HEK293 (cell line): ENCODE measurements at regions not wholly inside any gene's neighbourhood (a gene's known extent, or its start where the extent isn't known, plus 50 kb on each side); places are given as distances from the start of the nearest gene placed in this dataset.

Source experiments
- CTCF ChIA-PET: fragments of 350-600 bp; formaldehyde crosslinking; extraction: SDS; loops from one replicate; lab custom pipeline; 2021; ENCODE audit warnings: antibody characterized with exemption; lab: Yijun Ruan, JAX
- POLR2A ChIA-PET: fragments of 300-600 bp; formaldehyde crosslinking; extraction: SDS; loops from one replicate; lab custom pipeline; 2020; ENCODE audit warnings: antibody characterized with exemption, inconsistent platforms; lab: Yijun Ruan, JAX
- H3K27ac ChIP-seq: fragments of 200-500 bp; sonication (Bioruptor generic); 2 replicates; pipeline ENCODE4 v1.5.1; 2014; ENCODE audit warnings: low read depth, low read length, control low read depth, inconsistent platforms; ENCODE audit errors: extremely low read depth
- H3K36me3 ChIP-seq, 2 experiments: fragments of 200-500 bp in 1 of 2; sonication (Bioruptor generic) in 1 of 2; 1 replicate in 1 of 2; 2 replicates in 1 of 2; pipeline ENCODE4 v1.5.1; 2014 to 2017; ENCODE audit warnings: inconsistent platforms in 2 of 2, low read length in 2 of 2; ENCODE audit not compliant: control insufficient read depth in 2 of 2, insufficient read depth in 1 of 2
- H3K4me1 ChIP-seq: fragments of 200-500 bp; sonication (Bioruptor generic); 2 replicates; pipeline ENCODE4 v1.5.1; 2014; ENCODE audit warnings: mild to moderate bottlenecking, low read length, inconsistent platforms; ENCODE audit not compliant: control insufficient read depth, insufficient read depth
- H3K4me3 ChIP-seq: 2 replicates; pipeline ENCODE4 v1.5.1; 2011; ENCODE audit warnings: low read depth, mild to moderate bottlenecking, control low read depth, low read length, moderate library complexity
- H3K9me3 ChIP-seq: fragments of 200-500 bp; sonication (Bioruptor generic); 2 replicates; pipeline ENCODE4 v1.5.1; 2014; ENCODE audit warnings: low read depth, low read length, inconsistent platforms; ENCODE audit not compliant: control insufficient read depth, insufficient read depth
- BCL11A ChIP-seq: fragments of 450-650 bp; formaldehyde crosslinking; IDR thresholded peaks from 2 replicates; pipeline ENCODE4 v1.5.1; 2016; ENCODE audit warnings: low read depth, missing biosample characterization, missing genetic modification characterization
- GLIS2 ChIP-seq: fragments of 450-650 bp; formaldehyde crosslinking; IDR thresholded peaks from 2 replicates; pipeline ENCODE4 v1.5.1; 2016; ENCODE audit warnings: missing biosample characterization, missing genetic modification characterization
- INSM2 ChIP-seq: fragments of 450-650 bp; formaldehyde crosslinking; IDR thresholded peaks from 2 replicates; pipeline ENCODE4 v1.5.1; 2016; ENCODE audit warnings: missing biosample characterization, missing genetic modification characterization
- KLF8 ChIP-seq: fragments of 450-650 bp; formaldehyde crosslinking; IDR thresholded peaks from 2 replicates; pipeline ENCODE4 v1.5.1; 2016; ENCODE audit warnings: missing biosample characterization, missing genetic modification characterization
- OSR2 ChIP-seq: fragments of 450-650 bp; formaldehyde crosslinking; IDR thresholded peaks from 2 replicates; pipeline ENCODE4 v1.5.1; 2016; ENCODE audit warnings: missing biosample characterization, missing genetic modification characterization
- SETDB1 ChIP-seq: IDR thresholded peaks from one replicate; pipeline ENCODE4 v1.6.1; 2017; ENCODE audit warnings: mild to moderate bottlenecking, low read length, moderate library complexity, mixed read lengths; ENCODE audit not compliant: insufficient read length
- ZBTB44 ChIP-seq: fragments of 450-650 bp; IDR thresholded peaks from 2 replicates; pipeline ENCODE4 v1.5.1; 2018; ENCODE audit warnings: missing biosample characterization, mild to moderate bottlenecking, missing genetic modification characterization
- ZEB2 ChIP-seq: fragments of 450-650 bp; formaldehyde crosslinking; IDR thresholded peaks from 2 replicates; pipeline ENCODE4 v1.5.1; 2016; ENCODE audit warnings: missing biosample characterization, missing genetic modification characterization
- ZFP3 ChIP-seq: fragments of 450-650 bp; formaldehyde crosslinking; IDR thresholded peaks from 2 replicates; pipeline ENCODE4 v1.5.1; 2016; ENCODE audit warnings: low read depth, missing biosample characterization, missing genetic modification characterization
- ZFP69B ChIP-seq: fragments of 450-650 bp; formaldehyde crosslinking; IDR thresholded peaks from 2 replicates; pipeline ENCODE4 v1.5.1; 2016; ENCODE audit warnings: missing biosample characterization, missing genetic modification characterization
- ZNF133 ChIP-seq: fragments of 450-650 bp; formaldehyde crosslinking; IDR thresholded peaks from 2 replicates; pipeline ENCODE4 v1.5.1; 2016; ENCODE audit warnings: missing biosample characterization, missing genetic modification characterization
- ZNF19 ChIP-seq: fragments of 450-650 bp; formaldehyde crosslinking; IDR thresholded peaks from 2 replicates; pipeline ENCODE4; 2016; ENCODE audit warnings: missing biosample characterization, missing genetic modification characterization, low read depth
- ZNF23 ChIP-seq: fragments of 450-650 bp; formaldehyde crosslinking; IDR thresholded peaks from 2 replicates; pipeline ENCODE4 v1.5.1; 2016; ENCODE audit warnings: missing biosample characterization, missing genetic modification characterization, borderline replicate concordance
- ZNF24 ChIP-seq: fragments of 450-650 bp; formaldehyde crosslinking; IDR thresholded peaks from 2 replicates; pipeline ENCODE4 v1.5.1; 2016; ENCODE audit warnings: missing biosample characterization, missing genetic modification characterization
- ZNF404 ChIP-seq: fragments of 450-650 bp; formaldehyde crosslinking; IDR thresholded peaks from 2 replicates; pipeline ENCODE4 v1.5.1; 2017; ENCODE audit warnings: missing biosample characterization, missing genetic modification characterization
- ZNF449 ChIP-seq: fragments of 450-650 bp; formaldehyde crosslinking; IDR thresholded peaks from 2 replicates; pipeline ENCODE4 v1.5.1; 2017; ENCODE audit warnings: missing biosample characterization, mild to moderate bottlenecking, missing genetic modification characterization, moderate library complexity
- ZNF510 ChIP-seq: fragments of 450-650 bp; formaldehyde crosslinking; IDR thresholded peaks from 2 replicates; pipeline ENCODE4 v1.5.1; 2018; ENCODE audit warnings: mild to moderate bottlenecking, missing genetic modification characterization, missing biosample characterization; ENCODE audit not compliant: insufficient replicate concordance
- ZNF530 ChIP-seq: fragments of 450-650 bp; formaldehyde crosslinking; IDR thresholded peaks from 2 replicates; pipeline ENCODE4 v1.5.1; 2016; ENCODE audit warnings: low read depth, missing biosample characterization, missing genetic modification characterization
- ZNF558 ChIP-seq: fragments of 450-650 bp; formaldehyde crosslinking; IDR thresholded peaks from 2 replicates; pipeline ENCODE4 v1.5.1; 2016; ENCODE audit warnings: missing biosample characterization, missing genetic modification characterization
- ZNF621 ChIP-seq: fragments of 450-650 bp; formaldehyde crosslinking; IDR thresholded peaks from 2 replicates; pipeline ENCODE4 v1.5.1; 2017; ENCODE audit warnings: missing biosample characterization, missing genetic modification characterization
- ZNF626 ChIP-seq: fragments of 450-650 bp; sonication (Bioruptor Pico); formaldehyde crosslinking; IDR thresholded peaks from 2 replicates; pipeline ENCODE4 v1.5.1; 2018; ENCODE audit warnings: missing biosample characterization, missing genetic modification characterization, inconsistent platforms
- ZNF654 ChIP-seq: fragments of 450-650 bp; formaldehyde crosslinking; IDR thresholded peaks from 2 replicates; pipeline ENCODE4 v1.5.1; 2016; ENCODE audit warnings: low read depth, missing biosample characterization, missing genetic modification characterization
- ZNF660 ChIP-seq: fragments of 450-650 bp; IDR thresholded peaks from 2 replicates; pipeline ENCODE4 v1.5.1; 2018; ENCODE audit warnings: missing biosample characterization, mild to moderate bottlenecking, missing genetic modification characterization
- ZNF664 ChIP-seq: fragments of 450-650 bp; formaldehyde crosslinking; IDR thresholded peaks from 2 replicates; pipeline ENCODE4 v1.5.1; 2016; ENCODE audit warnings: missing biosample characterization, missing genetic modification characterization
- ZNF670 ChIP-seq: fragments of 450-650 bp; formaldehyde crosslinking; IDR thresholded peaks from 2 replicates; pipeline ENCODE4 v1.5.1; 2016; ENCODE audit warnings: missing biosample characterization, missing genetic modification characterization, low read depth
- ZNF768 ChIP-seq: fragments of 450-650 bp; formaldehyde crosslinking; IDR thresholded peaks from 2 replicates; pipeline ENCODE4 v1.5.1; 2018; ENCODE audit warnings: missing biosample characterization, mild to moderate bottlenecking, missing genetic modification characterization
- ZNF777 ChIP-seq: fragments of 450-650 bp; formaldehyde crosslinking; IDR thresholded peaks from 2 replicates; pipeline ENCODE4 v1.5.1; 2017; ENCODE audit warnings: missing biosample characterization, missing genetic modification characterization, borderline replicate concordance
- ZNF837 ChIP-seq: fragments of 450-650 bp; formaldehyde crosslinking; IDR thresholded peaks from 2 replicates; pipeline ENCODE4 v1.5.1; 2016; ENCODE audit warnings: missing biosample characterization, missing genetic modification characterization
- ZSCAN30 ChIP-seq: fragments of 450-650 bp; IDR thresholded peaks from 2 replicates; pipeline ENCODE4 v1.5.1; 2018; ENCODE audit warnings: missing biosample characterization, mild to moderate bottlenecking, missing genetic modification characterization, moderate library complexity
- ZXDB ChIP-seq: fragments of 450-650 bp; formaldehyde crosslinking; IDR thresholded peaks from 2 replicates; pipeline ENCODE4 v1.5.1; 2016; ENCODE audit warnings: missing biosample characterization, missing genetic modification characterization
- TF ChIP-seq, protein P1 (sequence below): fragments of 450-650 bp; formaldehyde crosslinking; IDR thresholded peaks from 2 replicates; pipeline ENCODE4 v1.5.1; 2016; ENCODE audit warnings: missing biosample characterization, missing genetic modification characterization

DNA sequence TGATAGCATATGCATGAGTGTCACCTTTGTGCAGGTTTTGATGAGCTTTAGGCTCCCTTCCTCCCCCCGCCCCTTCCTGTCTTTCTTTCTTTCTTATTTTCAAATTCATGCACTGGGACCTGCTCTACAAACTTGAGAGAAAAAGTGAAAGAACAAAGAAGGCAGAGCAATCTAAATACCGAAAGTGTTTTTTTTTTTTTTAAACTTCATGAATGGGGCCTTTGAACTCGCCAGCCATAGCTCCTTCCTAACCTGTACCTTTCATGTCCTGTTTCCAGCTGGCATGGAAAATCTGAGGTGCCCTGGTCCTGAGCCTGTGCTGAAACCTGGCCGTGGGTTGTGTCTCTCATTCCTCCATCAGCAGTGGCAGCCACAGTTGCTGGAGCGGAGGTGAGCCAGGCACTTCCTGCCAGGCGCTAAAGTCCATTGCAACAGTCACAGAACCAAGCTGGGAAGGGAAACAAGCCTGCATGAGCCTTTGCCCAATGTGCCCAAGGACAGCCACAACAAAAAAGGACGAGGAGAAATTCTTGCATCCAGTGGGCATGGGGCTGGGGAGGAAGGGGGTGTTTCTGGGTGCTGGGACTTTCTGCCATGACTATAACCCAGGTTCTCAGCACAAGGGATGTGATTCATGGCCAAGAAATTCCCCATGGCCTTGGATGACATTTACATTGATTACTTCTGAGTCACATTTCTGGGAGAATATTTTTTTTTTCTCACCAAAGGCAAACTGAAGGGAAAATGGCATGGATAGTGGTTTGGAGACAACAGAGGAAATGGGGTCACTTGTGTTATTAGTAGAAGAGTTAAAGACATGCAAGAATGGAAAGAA lies 102.7 kb downstream of the TMEM30B start:
- POLR2A ChIA-PET: no interaction called here

DNA sequence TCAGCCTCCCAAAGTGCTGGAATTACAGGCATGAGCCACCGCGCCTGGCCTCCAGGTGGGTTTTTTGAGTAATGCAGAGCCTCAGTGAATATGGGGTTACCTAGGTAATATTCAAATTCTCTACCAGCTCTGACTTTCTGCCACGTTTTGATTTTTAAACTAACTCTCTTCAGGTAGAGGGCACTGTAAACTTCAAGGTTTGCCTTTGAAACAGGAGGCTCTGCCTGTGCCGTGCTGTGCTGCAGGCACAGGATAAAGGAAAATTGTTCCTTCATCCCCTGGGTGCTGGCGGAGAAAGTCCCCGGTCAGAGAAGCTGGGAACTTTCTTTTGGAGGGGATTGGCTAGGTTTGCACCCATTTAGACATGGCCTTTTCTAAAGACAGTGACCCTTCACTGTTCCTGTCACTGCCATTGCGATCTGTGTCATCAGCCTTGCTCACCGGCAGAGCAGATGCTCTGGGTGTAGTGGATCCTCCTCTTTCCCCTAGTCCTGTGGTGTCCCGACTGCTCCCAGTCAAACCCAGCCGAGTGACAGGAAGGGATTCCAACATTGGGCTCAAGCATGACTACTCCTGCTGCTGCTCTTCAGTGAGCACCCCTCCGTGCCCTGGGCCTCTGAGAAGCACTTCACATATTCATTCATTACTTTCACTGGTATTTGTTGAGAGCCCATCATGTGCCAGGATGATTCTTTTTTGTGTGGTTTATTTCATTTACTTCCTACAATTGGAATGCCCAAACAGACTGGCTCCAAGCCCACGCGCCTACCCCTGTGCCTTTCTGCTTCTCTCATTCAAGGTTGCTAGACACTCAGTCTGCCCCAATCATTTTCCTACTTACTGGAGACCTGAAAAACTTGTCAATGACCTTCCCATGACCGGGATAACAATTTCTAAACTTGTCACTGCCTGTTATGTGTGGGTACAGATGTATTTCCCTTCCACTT lies 103.6 kb downstream of the TMEM30B start:
- CTCF ChIA-PET: no interaction called here
- Histone ChIP-seq H3K27ac (no peak overlapping the region), H3K36me3 (no peaks in the 10 kb centered on the region), H3K9me3 (no peaks in the 10 kb centered on the region), H3K4me1 (no peaks in the 10 kb centered on the region), H3K4me3 (no peak overlapping the region)
- POLR2A ChIA-PET: no interaction called here
- TF ChIP-seq ZFP3 (tag by site-specific recombination) (no peak), INSM2 (tag by site-specific recombination) (no peak), GLIS2 (tag by site-specific recombination) (no peak), ZNF24 (no peak), ZNF654 (no peak), ZNF621 (tag by site-specific recombination) (no peak), OSR2 (tag by site-specific recombination) (no peak), BCL11A (tag by site-specific recombination) (no peak), ZSCAN30 (no peak), ZNF768 (tag by site-specific recombination) (no peak), ZNF670 (tag by site-specific recombination) (no peak), ZNF837 (tag by site-specific recombination) (no peak), ZXDB (tag by site-specific recombination) (no peak), ZNF626 (tag by site-specific recombination) (no peak), ZNF510 (no peak), ZNF660 (tag by site-specific recombination) (no peak), ZNF133 (tag by site-specific recombination) (no peak)

More for the DNA sequence above, 102.7 kb downstream of the TMEM30B start:
- CTCF ChIA-PET: no interaction called here
- Histone ChIP-seq H3K9me3 (no peaks in the 10 kb centered on the region), H3K4me3 (no peak overlapping the region), H3K27ac (no peak overlapping the region), H3K36me3 (no peaks in the 10 kb centered on the region), H3K4me1 (no peaks in the 10 kb centered on the region)
- TF ChIP-seq ZNF404 (tag by site-specific recombination) (no peak), KLF8 (tag by site-specific recombination) (no peak), ZEB2 (tag by site-specific recombination) (no peak), ZNF449 (tag by site-specific recombination) (no peak), ZNF558 (tag by site-specific recombination) (no peak), SETDB1 (no peak), ZNF23 (tag by site-specific recombination) (no peak), ZFP69B (no peak), ZNF664 (tag by site-specific recombination) (no peak), ZNF777 (tag by site-specific recombination) (no peak), ZBTB44 (tag by site-specific recombination) (no peak), ZNF530 (tag by site-specific recombination) (no peak), ZNF19 (tag by site-specific recombination) (no peak), ZNF670 (tag by site-specific recombination) (no peak)
- TF ChIP-seq, protein P1, sequence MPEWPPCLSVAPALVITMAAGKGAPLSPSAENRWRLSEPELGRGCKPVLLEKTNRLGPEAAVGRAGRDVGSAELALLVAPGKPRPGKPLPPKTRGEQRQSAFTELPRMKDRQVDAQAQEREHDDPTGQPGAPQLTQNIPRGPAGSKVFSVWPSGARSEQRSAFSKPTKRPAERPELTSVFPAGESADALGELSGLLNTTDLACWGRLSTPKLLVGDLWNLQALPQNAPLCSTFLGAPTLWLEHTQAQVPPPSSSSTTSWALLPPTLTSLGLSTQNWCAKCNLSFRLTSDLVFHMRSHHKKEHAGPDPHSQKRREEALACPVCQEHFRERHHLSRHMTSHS (tag by site-specific recombination): no peak
